GM12801 (cell line): ENCODE measurements at regions not wholly inside any gene's neighbourhood (a gene's known extent, or its start where the extent isn't known, plus 50 kb on each side); places are given as distances from the start of the nearest gene placed in this dataset.

Experiments
- TF ChIP-seq, protein P1 (sequence below): IDR thresholded peaks from one replicate; pipeline ENCODE4 v1.5.1; 2011; ENCODE audit warnings: control low read depth; ENCODE audit not compliant: insufficient read length; ENCODE audit errors: extremely low read depth

DNA sequence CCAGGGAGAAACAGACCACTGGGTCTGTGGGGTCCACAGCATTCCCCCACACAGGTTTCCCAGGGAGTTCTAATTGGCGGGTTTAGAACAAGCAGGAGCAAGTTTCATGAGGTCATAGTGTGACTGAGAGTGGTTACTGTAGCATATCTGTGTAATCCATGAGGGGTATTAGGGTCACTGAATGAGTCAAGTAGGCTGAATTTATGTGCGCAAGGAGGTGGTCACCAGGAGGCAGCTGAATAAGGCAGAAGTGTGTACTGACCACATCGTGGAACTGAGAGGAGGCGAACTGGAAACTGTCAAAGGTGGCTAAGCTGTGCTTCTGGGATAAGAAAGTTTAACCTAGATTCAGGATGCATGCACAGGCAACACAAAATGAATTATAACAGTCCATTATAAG is 876.0 kb downstream of the METTL15 start:
- TF ChIP-seq, protein P1, sequence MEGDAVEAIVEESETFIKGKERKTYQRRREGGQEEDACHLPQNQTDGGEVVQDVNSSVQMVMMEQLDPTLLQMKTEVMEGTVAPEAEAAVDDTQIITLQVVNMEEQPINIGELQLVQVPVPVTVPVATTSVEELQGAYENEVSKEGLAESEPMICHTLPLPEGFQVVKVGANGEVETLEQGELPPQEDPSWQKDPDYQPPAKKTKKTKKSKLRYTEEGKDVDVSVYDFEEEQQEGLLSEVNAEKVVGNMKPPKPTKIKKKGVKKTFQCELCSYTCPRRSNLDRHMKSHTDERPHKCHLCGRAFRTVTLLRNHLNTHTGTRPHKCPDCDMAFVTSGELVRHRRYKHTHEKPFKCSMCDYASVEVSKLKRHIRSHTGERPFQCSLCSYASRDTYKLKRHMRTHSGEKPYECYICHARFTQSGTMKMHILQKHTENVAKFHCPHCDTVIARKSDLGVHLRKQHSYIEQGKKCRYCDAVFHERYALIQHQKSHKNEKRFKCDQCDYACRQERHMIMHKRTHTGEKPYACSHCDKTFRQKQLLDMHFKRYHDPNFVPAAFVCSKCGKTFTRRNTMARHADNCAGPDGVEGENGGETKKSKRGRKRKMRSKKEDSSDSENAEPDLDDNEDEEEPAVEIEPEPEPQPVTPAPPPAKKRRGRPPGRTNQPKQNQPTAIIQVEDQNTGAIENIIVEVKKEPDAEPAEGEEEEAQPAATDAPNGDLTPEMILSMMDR: no peak

DNA sequence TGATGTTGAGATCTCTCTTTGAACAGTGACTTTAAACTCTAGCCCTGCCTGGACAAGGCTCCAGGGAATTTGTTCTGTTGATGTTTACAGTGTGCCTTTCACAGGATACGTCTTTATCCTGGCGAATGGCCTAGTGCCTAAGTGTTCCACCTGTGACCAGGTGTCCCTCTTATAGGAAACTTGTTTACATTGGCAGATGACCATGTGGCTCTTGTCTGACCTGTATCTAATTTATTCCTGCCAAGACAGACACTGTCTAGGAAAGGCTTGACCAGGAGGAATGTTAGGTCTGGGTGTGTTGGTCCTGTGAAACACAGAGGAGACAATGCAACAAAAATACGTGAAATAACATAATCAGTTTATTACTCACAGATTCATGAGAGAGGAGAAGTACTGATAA is 875.6 kb downstream of the METTL15 start:
- TF ChIP-seq, protein P1: no peak

DNA sequence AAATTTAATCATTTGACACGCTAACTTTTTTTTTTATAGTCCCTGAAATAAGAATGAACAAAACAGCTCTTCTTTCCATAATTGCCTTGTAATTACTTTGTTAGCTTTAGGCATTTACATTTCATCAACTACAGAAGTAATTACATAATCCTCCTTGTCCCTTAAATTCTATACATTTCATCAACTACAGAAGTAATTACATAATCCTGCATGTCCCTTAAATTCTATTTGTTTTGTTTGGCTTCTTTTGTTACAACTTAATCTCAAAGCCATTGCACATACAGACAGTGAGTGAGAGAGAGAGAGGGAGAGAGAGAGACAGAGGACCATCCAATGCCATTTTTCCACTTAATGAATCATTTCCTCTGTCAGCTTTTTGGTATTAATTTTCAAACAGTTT is 873.2 kb downstream of the METTL15 start:
- TF ChIP-seq, protein P1: no peak

DNA sequence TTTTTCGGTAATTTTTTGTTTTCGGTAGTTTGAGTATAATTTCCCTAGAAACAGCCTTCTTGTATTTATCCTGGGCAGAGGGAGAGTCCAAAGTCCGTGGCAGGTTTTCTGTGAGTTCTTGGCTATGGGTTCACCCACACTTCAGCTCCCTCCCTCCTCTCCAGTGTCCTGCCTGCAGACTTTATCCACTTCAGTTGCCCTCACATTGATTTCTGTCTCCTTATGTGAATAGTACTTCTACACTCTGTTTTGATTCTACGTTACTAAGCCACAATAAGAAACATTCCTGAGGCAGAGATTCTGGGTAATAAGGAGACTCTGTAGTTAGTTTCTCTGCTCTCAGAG is 868.6 kb downstream of the METTL15 start:
- TF ChIP-seq, protein P1: no peak

DNA sequence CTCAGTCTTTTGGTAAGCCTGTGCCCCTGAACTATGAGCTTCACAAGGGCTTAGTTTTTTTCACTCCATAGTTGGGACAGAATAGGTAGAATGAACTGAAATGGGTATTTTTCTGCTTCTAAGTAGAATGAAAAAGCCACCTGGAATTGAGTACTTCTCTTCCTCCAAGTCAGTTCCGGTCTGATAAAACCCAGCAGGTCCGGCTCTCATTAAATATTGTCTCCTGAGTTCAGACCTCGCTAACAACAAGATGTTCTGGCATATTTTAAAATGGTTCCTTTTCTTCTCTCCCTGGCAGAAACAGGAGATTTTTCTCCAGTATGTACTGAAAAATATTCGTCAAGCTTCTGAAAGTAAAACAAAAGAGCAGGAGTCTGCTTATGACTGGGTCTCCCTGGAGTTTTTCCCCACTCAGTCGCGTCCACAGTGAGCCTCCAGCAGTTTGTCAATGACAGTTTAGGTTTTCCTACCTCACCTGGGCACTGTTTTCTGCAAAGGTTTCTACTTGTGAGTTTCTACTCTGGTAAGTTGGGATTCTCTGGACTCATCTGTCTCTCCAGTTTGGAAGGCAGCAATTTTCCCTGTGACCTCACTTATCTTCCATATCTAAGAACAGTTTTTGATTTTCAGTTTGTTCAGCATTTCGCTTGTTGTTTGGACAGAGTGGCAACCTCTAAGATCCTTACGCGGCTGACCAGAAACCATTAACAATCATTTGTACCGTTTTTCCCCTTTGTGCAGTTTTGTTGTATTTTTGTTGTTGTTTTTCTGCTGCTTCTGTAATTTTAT is 868.0 kb downstream of the METTL15 start:
- TF ChIP-seq, protein P1: no peak

DNA sequence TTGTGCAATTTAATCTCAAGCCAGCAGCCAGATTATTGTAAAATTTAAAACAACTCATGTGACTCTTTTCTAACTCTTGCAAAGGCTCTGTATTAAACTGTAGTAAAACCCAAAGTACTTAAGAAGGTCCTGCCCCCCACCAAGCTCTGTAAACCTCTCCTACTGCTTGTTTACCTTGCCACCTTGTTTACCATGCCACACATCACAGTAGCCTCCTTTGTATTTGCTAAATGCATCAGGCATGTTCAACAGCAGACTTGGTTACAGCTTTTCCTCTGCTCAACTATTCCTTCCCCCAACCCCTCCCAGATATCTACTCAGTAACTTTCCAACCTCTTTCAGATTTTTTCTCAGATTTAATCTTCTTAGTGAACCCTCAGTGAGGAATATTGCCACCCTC is 861.6 kb downstream of the METTL15 start:
- TF ChIP-seq, protein P1: no peak

DNA sequence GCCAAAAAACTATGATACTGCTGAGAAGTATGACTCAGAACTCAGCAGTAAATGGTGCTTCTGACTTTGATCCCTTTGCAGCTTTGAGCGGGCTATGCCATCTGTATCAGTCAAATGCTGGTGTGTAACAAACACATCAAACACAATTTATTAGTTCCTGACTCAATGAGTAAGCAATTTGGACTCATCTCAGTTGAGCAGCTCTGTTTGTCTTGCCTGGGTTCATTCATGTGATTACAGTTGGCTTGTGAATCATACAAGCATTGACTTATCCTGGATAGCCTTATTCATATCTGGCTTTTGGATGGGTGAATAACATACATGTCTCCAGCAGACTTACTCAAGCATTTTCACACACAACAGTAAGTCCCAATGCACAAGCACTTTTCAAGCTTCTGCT is 858.8 kb downstream of the METTL15 start:
- TF ChIP-seq, protein P1: no peak
